GM19467 (cell line): ENCODE measurements at regions not wholly inside any gene's neighbourhood (a gene's known extent, or its start where the extent isn't known, plus 50 kb on each side); places are given as distances from the start of the nearest gene placed in this dataset.
"Not testable (repeated sequence)": the region's sequence is repeated elsewhere in the genome, so short reads cannot be mapped to it uniquely, and the experiment has no call there.

Experiments
- ATAC-seq: cut with Tn5 transposase; IDR thresholded peaks from one replicate; pipeline ENCODE4 v1.9.1; 2021; ENCODE audit warnings: mild to moderate bottlenecking, moderate library complexity; ENCODE audit not compliant: unreplicated experiment

GRCh38 chr14:41549821-41550607, 56.7 kb upstream of the LRFN5 start:
- no peak for ATAC-seq

- ATAC-seq, result no peak
Measured at GRCh38 chr14:41549282-41549681, 57.4 kb upstream of the LRFN5 start.

GRCh38 chr14:41548666-41549065, 58.0 kb upstream of the LRFN5 start:
- ATAC-seq, result no peak

- no peak for ATAC-seq
Measured at GRCh38 chr14:41541333-41541732, 65.3 kb upstream of the LRFN5 start.

- ATAC-seq, result no peak
Measured at GRCh38 chr14:41532255-41532654, 74.4 kb upstream of the LRFN5 start.

GRCh38 chr14:41521891-41522290, 84.8 kb upstream of the LRFN5 start:
- ATAC-seq, result no peak

GRCh38 chr14:41518030-41518429, 88.6 kb upstream of the LRFN5 start:
- not testable (repeated sequence) for ATAC-seq

- no peak for ATAC-seq
Measured at GRCh38 chr14:41506552-41506951, 100.1 kb upstream of the LRFN5 start.

GRCh38 chr14:41505491-41505890, 101.2 kb upstream of the LRFN5 start:
- no peak for ATAC-seq

- no peak for ATAC-seq
Measured at GRCh38 chr14:41498959-41499358, 107.7 kb upstream of the LRFN5 start.

GRCh38 chr14:41490323-41490722, 116.4 kb upstream of the LRFN5 start:
- ATAC-seq, result no peak

GRCh38 chr14:41489315-41489972, 117.2 kb upstream of the LRFN5 start:
- no peak for ATAC-seq

GRCh38 chr14:41488401-41488800, 118.3 kb upstream of the LRFN5 start:
- no peak for ATAC-seq

GRCh38 chr14:41482861-41483260, 123.8 kb upstream of the LRFN5 start:
- ATAC-seq, result no peak

- ATAC-seq, result no peak
Measured at GRCh38 chr14:41476526-41476925, 130.2 kb upstream of the LRFN5 start.

GRCh38 chr14:41461380-41461779, 145.3 kb upstream of the LRFN5 start:
- ATAC-seq, result no peak

GRCh38 chr14:41457393-41457792, 149.3 kb upstream of the LRFN5 start:
- no peak for ATAC-seq

- ATAC-seq, result no peak
Measured at GRCh38 chr14:41449066-41449465, 157.6 kb upstream of the LRFN5 start.

- ATAC-seq, result no peak
Measured at GRCh38 chr14:41446008-41446407, 160.7 kb upstream of the LRFN5 start.

- ATAC-seq, result no peak
Measured at GRCh38 chr14:41423503-41423902, 183.2 kb upstream of the LRFN5 start.

GRCh38 chr14:41421308-41421707, 185.4 kb upstream of the LRFN5 start:
- ATAC-seq, result not testable (repeated sequence)

GRCh38 chr14:41419709-41420108, 187.0 kb upstream of the LRFN5 start:
- ATAC-seq, result no peak
